Skeletal muscle cell (primary cell): ENCODE measurements at regions not wholly inside any gene's neighbourhood (a gene's known extent, or its start where the extent isn't known, plus 50 kb on each side); places are given as distances from the start of the nearest gene placed in this dataset.
"Not testable (repeated sequence)": the region's sequence is repeated elsewhere in the genome, so short reads cannot be mapped to it uniquely, and the experiment has no call there.

Source experiments
- DNase-seq: peaks from one replicate; pipeline ENCODE4 v3.0.0-alpha.2; 2010; ENCODE audit warnings: low read depth
- H3K4me3 ChIP-seq: 2 replicates; pipeline ENCODE4 v1.5.1; 2011; ENCODE audit warnings: low read depth, mild to moderate bottlenecking, control low read depth, low read length, moderate library complexity

DNA sequence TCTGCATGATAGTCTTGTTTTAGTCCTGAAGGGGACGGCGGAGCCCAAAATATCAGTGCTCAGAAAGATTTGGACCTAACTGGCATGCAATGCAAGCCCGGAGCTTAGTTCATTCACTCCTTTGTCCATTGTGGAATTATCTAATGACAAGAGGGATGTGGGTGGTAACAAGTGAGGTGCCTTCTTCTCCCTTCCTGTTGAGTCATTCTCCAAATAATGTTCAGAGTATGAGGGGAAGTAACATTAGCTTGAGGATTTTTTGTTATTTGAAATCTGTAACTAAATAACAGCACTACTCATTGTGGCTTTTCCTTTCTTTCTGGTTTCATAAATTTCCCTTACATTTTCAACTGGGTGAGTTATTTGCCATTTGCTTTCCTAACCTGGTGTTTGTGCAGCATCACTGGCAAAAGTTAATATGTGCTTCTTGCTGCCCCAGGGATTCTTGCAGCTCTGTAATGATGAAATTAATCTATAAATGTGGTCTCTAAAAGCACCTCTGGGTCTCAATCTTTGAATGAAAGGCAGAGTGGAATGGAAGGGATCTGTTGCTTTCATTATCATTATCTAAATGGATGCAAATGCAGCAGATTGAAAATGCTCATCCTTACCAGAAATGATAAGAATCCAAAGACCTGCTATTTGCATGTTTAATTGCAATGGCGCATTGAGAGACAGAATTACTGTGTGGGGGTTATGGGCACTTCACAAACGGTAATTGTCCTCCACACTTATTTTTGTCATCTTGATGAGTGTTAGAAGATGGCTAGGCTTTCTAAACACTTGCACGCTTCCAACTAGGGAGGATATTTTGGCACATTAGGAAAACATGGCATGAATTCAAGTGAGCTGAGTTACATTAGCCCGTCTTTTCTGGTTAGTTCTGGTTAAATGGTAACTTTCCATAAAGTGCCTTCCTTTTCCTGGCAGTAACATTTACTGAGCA lies 89.9 kb upstream of the MITF start:
- no peak overlapping the region for H3K4me3 ChIP-seq
- no peak for DNase-seq

DNA sequence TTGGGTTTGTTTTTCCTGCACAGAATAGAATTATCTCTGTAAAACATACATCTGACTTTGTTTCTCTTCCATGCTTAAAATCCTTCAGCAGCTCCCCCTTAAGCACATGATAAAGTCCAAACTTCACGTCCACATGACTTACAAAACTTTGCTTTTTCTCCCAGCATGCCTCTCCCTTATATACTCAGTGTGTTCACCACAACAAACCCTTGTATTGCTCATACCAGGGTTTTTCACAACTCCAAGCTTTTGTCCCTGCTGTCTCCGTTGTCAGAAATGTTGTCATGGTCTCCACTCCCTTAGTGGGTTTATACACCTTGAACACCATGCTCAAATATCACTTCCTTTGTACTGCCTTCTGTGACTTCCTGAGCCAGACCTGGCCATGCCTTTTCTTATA lies 91.1 kb upstream of the MITF start:
- no peak for DNase-seq

DNA sequence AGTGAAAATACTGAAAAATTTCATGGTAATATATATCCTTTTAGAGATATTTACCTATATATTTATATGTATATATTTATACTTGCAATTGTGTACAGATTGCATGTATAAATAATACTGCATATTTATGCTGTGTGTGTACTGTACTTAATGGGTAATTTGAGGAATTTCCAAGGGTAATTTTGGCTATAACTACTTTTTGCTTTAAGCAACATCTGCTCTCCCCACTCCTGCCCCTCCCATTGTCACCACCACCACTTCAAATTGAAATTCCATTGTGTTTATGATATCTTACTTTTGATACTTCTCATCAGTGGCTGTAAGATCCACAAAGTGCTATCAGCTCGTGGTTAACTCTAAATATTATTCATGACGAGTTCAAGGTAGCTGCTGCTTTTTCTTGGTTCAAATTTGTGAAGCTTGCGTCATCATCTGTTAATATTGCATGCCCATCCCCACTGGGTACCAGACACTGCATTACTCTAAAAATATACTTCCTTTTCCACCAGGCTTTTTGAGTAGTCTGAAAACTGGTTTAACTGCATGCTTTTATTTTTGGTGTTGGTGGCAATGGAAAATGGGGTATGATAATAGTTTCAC lies 91.7 kb upstream of the MITF start:
- no peak for DNase-seq
- no peak overlapping the region for H3K4me3 ChIP-seq

More for the DNA sequence above, 91.1 kb upstream of the MITF start:
- no peak overlapping the region for H3K4me3 ChIP-seq

DNA sequence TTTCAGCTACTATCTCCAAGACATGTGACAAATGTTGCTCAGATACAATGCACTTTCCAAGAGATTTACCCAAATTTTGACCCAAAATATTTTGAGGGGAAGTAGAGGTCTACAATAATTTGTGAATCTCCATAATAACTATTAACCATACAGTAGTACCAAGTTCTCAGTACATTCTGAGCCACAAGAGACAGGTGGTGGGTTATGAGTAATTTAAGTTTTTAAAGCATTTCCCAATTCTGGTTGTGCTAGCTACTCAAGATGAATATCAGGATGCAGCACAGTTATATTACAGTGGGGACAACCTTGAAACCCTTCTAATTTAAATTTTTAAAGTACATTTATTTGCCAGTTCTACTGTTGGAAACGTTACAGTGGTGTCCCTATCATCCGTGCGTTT lies 92.2 kb upstream of the MITF start:
- DNase-seq: no peak
- no peak overlapping the region for H3K4me3 ChIP-seq

DNA sequence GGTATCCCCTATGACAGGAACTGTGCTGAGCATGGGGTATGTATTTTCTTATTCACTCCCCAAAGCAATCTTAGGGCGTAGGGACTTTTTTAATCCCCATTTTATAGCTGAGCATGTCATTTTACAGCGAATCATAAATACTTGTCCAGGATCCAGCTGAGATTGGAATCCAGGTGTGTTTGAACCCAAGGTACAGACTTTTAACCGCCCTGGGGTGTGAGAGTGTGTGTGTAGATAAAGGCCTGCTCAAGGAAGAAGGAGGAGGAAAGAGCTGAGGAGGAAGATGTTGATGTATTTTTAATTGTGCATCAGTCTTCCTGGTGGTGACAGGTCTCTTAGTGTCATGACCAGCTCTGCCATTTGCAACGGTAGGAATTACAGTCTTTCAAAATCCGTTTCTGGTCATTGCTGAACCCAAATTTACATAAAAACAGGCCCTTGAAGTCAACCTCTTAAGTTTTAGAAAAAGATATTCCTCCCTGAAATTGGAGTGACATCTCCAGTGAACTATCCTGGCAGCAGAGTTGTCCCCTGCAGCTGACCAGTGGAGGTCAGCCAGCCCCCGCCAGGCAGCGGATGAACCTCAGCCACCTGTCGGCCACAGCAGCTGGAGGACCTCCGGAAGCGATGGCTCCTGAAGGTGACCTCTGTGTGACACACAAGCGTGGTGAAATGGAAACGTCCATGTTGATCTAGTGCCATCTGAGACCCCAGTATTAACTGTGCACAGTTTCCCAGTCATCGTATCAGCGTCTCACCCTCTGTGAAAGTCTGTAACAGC lies 92.8 kb upstream of the MITF start:
- H3K4me3 ChIP-seq: no peak overlapping the region
- DNase-seq: no peak

DNA sequence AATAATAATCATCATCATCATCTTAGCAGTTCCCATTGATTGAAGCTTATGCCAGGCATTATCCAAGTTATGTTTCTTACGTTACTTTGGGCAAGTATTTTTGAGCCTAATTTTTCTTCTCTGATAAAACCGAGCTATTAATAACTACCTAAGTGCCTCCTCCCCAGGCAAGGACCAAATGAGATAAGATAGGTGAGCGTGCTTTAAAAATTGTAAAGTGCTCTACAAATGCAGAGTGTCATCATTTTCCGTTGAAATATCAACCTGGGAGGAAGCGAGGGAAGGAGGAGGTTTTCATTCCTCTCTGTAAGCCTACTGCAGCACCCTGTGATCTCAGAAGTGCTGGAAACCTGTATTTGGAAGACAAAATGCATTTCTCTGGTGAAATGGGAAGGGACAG lies 96.7 kb upstream of the MITF start:
- H3K4me3 ChIP-seq: no peak overlapping the region
- no peak for DNase-seq

DNA sequence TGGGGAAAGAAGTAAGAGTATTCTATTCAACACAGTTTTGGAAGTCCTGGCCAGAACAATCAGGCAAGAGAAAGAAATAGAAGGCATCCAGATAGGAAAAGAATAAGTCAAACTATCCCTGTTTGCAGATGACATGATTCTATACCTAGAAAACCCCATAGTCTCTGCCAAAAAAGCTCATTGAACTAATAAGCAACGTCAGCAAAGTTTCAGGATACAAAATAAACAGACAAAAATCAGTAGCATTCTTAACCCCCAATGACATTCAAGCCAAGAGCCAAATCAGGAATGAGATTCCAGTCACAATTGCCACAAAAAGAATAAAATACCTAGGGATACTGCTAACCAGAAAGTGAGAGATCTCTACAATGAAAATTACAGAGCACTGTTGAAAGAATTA lies 99.4 kb upstream of the MITF start:
- DNase-seq: no peak
- H3K4me3 ChIP-seq: no peak overlapping the region

DNA sequence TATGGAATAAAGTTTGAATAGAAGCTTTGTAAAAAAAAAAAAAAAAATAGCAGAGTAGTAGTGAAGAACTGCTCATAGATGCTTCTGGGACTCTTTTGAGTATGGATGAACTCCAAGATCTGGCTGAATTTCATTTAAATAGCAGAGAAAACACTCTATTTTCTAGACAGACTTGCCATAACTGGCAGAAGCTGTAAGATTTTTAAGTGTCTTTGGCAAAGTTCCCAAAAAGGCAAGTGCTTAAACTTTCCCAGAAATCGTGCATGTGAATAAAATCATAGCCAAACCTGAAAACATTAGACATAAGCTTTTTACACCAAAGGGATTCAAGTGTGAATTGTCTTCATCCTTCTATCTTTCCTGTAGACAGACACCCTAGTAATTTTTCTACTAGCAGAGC lies 110.3 kb upstream of the MITF start:
- no peak overlapping the region for H3K4me3 ChIP-seq
- no peak for DNase-seq

DNA sequence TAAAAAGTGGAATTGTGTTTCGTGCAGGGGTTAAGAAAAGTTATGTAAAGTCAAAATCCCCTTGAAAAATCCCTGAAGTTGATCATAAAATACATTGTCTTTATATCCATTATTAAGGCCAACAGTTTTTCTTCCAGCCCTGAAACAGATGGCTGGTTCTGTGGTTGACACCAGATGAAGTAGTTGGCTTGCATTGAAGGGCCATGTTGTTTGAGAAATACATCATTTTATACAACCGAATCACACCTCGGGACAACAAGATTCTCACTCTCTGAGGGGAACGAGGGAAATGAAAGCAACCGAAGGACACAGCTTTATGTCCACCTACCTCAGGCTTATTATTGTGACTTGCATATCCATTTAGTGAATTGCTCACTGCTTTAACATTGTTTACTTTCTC lies 126.0 kb upstream of the MITF start:
- no peak overlapping the region for H3K4me3 ChIP-seq
- DNase-seq: no peak

DNA sequence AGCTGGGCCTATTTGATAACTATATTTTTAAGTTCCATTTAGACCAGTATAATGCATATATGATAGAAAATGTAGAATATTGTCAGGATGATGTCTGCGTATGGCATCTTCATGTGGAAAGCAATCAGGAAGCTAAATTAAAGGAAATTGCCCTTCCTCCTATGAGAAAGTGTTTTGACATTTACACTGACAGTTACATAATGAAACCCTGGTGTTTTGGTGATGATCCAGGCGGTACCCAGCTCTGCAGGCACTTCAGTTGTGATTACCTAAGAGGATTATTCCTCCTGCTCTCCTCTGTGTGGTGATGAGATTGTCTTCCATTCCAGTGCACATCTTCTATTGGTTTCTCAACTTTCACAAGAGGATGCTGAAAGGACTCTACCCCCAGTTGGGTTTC lies 126.5 kb upstream of the MITF start:
- H3K4me3 ChIP-seq: no peak overlapping the region
- no peak for DNase-seq

DNA sequence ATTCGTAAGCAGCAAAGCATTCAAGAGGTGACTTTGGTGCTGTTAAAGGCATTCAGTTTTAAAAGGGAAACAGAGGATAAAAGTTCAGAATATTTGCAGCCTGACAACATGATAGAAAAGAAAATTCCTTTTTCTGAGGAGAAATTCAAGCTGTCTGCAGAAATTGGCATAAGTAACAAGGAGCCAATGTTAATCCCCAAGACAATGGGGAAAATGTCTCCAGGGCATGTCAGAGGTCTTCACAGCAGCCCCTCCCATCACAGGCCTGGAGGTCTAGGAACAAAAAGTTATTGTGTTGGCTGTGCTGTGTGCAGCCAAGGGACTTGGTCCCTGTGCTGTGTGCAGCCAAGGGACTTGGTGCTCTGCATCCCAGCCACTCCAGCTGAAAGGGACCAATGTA lies 129.7 kb upstream of the MITF start:
- not testable (repeated sequence) for H3K4me3 ChIP-seq, DNase-seq

DNA sequence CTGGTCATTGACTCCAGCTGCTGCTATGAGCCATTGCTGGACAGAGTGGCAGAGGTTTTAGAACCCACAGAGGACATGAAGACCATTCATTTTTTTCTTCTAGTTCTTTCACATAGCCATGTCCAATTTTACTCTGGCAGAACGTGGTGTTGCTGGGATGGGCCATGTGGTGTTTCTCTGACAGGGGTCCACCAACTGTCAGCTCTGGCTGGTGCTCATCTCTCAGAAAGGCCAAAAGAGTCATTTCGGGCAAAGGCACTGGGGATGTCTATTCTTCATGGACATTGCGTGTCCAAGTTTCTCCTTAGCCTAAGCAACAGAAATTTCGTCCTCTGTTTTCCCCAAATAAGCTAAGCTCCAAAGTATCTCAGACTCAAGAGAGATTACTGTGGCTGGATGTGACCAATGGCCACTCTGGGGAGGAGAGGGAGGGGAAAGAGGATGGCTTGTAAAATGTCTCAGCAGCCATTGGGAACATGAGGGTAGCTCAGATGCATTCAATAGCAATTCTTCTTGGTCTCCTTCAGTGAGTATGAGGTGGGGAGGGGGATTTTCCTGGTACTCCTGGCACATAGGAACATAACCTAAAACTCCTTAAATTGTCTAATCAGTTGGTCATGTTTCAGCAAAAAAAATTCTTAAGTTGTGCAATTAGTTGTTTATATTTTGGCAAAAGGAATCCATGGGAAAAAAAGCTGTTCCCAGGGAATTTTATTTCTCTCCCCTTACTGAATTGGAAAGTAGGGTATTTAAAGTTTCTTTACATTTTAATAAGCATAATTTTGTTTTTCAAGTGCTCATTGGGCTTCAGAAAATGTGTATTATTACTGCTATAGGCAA lies 131.6 kb upstream of the MITF start:
- DNase-seq: no peak
- H3K4me3 ChIP-seq: no peak overlapping the region

DNA sequence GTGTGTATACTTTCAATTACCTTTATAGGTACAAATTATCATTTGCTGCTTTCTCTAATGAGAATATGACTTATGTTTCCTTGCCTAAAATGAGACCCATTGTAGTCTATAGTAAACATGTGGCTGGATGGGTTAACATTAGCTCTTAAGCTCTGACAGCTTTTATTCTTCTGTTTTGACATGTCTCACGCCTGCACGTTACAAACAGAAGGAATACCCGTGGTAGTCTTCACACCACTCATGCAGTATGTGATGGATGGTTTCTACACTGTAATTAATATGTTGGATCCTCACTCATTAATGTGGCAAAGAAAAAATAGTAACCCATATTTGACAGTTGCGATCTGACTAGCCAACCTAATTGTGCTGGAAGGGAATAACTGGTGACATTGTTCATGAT lies 133.4 kb upstream of the MITF start:
- H3K4me3 ChIP-seq: no peak overlapping the region
- DNase-seq: no peak

DNA sequence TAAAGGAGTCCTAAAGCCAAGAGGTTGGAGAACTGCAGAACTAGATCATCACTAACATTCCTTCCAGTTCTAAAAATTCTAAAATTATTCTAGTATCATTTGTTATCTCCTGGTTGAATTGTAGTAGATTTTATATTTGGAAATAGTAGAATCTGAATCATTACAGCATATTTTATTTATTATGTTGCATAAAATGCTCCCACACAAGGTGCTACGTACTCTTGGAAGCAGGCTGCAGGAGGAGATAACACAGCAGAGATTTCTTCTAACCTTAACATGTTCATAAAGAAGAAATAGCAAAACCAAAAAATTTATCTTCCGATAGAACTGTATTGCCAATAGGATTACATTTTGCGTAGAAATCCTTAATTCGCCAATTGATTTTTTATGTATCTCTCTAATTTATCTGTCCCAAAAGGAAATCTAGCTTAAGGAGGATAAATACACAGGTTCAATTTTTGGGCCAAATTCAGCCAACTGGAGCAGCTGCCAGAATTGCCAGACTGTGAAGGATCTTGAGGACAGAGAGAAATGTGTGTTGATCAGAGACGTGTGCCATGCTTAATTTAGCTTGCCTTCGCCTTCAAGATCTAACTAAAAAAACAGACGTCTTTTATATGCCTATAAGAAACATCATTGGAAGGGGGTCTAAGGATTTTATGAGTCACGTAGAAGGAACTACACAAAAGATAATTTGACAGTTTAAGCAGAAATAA lies 134.4 kb upstream of the MITF start:
- DNase-seq: no peak
- no peak overlapping the region for H3K4me3 ChIP-seq

DNA sequence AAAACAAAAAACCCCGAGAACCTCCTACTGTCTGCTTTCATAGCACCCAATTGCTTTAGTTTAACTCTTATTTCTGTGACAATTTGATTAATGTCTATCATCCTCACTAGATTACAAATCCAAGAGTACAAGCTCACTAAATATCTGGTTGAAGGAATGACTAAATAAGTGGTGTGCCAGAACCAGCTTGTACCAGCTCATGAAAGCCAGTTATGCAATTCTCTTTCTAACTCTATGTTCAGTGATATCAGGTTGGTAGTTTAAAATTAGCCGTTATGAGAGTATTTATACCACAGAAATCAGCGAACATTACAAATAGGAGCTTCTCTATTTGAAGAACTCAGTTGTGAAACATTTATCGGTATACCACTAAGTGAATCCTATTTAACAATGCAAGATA lies 137.2 kb upstream of the MITF start:
- no peak overlapping the region for H3K4me3 ChIP-seq
- no peak for DNase-seq

DNA sequence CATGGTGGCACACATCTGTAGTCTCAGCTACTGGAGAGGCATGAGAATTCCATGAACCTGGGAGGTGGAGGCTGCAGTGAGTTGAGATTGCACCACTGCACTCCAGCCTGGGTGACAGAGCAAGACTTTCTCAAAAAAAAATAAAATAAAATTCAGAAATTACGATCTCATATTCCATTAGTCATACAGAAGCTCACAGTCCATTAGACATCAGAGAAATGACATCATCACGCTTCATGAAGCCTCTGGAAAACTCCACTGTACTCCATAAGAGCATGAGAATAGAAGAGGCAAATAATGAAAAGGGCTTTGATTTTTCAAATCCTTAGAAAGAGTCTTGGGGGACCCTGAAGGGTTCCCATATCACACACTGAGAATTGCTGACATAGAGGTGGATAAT lies 145.0 kb upstream of the MITF start:
- DNase-seq: no peak

DNA sequence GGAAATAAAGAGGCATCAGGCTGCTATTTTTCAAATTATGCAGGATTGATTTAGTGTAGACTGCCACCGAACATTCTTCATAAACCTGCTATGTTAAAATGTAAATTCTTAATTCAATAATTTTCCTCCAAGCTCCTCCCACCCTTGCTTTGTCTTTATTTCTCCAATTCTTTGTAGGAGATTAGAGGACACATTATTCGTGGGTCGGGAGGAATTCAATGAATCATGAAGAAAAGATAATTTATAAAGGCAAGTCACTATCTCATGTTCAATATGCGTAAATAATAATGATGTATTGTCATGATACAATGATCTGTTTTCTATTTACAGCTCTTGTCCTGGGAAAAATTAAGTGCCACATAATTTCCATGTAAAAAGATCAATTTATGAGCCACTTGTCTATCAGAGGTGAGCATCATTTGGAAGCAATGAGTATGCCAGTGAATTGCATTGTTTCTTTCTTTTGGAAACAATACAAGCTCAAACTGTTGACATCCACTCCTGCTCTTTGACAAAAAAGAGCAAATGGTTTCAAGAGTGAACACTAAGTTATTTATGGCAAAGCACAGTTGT lies 148.0 kb upstream of the MITF start:
- no peak for DNase-seq
- no peak overlapping the region for H3K4me3 ChIP-seq

More for the DNA sequence above, 145.0 kb upstream of the MITF start:
- H3K4me3 ChIP-seq: no peak overlapping the region

DNA sequence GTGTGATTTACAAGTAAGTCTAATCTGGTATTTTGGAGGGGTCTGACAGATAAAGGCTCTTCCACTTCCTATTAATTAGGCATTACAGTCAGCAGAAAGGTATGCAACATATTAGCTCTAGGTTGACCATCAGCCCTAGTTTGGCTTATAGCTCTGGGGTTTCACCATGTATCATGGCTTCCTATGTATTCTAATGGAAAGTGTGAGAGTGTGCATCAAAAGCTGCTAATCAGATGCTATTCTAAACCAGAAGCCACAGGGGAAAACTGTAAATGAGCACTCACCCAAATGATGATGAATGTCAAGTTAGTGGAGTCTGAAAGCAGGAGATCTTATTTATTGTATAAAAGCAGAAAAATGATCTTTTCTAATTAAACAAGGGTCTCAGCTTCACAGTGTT lies 149.2 kb upstream of the MITF start:
- no peak overlapping the region for H3K4me3 ChIP-seq
- no peak for DNase-seq

DNA sequence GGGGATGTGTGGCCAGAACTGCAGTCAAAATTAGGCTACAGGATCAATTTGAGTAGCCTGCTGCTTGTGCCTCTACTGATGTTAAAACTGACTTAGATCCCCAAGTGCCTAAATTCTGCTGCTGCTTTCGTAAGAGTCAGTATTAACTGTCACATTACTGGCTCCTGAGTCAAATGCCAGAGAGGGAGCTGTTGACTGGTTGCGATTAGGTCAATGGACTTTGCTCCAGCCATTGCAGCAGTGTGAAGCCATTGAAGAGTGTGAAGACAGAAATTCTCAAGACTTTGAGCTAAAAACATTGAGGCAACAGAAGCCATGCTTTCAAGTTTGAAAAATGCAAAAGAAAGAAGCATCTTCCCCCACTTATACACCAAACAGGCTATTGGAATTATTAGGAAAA lies 151.1 kb upstream of the MITF start:
- H3K4me3 ChIP-seq: no peak overlapping the region
- no peak for DNase-seq
